Renal cortical epithelial cell (primary cell): ENCODE measurements at regions not wholly inside any gene's neighbourhood (a gene's known extent, or its start where the extent isn't known, plus 50 kb on each side); places are given as distances from the start of the nearest gene placed in this dataset.

Experiments
- DNase-seq: peaks from one replicate; pipeline ENCODE4 v3.0.0-alpha.2; 2011; ENCODE audit warnings: low read depth

DNA sequence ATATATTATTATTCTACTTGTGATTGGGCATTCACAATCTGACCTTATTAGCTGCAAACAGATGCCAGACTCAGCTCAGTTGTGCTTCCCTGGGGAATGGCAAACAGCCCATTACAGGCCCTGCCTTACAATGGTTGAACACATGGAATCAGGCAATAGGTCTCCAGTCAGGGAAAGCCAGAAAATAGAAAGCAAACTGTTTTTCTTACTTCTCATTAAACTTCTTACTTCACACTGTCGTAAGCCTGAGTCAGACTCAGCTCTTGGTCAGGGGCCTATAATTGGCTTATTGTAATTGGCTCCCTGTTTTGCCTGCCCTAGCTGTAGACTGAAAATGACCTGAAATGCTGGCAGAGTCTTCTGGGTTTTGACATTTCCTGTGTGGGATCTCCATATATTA, 77.0 kb upstream of the CA10 start:
- DNase-seq: peak; percentile 44

DNA sequence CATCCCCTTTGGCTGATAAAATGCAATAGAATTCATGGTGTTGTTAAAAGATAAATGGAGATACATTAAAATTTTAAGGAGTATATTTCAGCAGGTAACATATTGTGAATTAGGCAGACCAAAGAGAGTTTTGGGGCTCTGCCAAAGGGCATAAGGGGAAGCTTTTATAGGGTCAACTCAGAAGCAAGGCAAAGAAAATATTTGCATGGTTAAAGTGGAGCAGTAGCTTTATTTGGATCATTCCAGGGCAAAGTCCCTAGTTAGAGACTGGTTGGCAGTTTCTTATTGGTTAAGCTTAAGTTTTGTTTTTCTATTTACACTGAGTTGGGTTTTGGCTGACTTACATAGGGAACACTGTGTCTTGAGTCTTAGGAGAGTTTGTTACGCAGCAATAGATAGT, 75.1 kb upstream of the CA10 start:
- no peak for DNase-seq

DNA sequence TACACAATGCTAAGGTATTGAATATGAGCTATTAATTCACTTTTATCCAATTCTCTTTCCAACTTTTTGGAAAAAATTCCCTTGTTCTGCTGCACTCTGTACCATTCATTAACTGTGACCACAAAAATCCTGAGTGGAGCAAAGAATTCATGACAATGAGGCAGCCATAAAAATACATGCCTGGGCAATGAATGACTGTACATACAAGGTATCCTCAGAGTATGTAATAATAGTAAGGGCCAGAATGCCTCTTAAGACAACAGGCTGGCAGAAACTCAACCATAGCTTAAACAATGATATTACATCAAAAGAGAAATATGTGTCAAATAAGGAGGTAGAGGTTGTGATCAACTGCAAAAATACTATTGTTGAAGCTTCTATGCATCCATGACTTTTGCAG, 74.7 kb upstream of the CA10 start:
- peak; percentile 19 for DNase-seq

DNA sequence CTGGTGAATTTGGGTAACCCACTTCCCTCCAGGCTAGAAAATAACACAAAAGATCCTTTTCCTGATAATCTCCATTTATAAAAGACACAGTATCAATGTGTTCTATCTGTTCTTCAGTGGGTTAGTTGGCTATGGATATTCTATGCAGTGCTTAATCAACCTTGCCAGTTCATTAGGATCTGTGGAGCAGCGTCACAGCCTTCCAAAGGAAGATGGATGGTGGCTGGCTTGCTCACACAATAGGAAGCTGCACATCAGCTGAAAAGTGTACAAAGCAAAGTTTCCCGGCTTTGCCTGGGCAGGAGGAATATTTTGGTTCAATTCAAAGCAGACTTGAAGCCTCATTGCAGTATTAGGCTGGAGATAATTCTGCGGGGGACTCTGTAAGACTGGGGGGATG, 70.3 kb upstream of the CA10 start:
- no peak for DNase-seq

DNA sequence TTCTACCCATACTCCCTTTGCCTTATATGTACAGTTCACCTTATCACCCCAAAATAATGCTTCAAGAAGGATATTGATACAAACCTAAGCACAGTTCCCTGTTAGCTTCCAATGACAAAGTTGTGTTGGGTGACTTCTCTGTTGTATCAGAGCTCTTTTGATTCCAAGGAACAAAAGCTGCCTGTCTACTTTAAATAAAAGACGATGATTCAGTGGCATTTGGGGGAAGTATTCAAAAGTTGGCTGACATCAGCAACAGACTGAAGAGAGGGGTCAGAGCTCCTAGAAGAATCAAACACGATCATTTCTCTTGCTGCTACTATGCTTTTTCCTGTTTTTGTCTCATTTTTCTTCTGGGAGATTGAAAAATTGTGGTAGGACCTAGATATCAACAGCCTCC, 69.4 kb upstream of the CA10 start:
- DNase-seq: no peak

DNA sequence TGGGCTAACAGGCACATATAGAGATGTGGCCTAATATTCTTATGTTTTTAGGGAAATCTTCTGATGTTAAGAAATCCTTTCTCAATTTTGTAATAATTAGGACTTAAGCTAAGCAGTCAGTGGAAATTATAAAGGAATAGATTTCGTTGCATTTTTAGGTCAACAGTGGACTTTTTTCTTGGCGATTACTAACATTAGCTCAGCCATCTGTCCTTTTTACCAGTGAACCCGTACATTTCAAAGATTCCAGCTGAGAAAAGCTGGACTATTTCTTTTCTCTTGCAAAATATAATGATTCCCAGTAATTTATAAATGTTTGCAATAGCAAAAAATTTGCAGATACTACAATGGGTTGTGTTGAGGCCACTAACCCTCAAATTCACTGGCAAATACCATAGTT, 54.9 kb upstream of the CA10 start:
- DNase-seq: no peak

DNA sequence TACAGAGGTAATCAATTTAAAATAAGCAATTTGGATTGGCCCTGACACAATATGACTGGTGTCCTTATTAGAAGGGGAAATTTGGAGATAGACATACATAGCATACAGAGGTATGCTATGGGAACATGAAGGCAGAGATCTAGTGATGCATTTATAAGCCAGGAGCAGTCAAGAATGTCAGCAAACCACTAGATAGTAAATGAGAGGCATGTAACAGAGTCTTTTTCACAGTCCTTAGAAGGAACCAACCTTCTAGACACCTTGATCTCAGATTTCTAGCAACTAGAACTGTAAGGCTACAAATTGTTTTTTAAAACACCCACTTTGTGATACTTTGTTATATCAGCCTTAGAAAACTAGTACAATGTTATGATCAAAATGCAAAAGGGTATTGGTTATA, 54.3 kb upstream of the CA10 start:
- DNase-seq: no peak

DNA sequence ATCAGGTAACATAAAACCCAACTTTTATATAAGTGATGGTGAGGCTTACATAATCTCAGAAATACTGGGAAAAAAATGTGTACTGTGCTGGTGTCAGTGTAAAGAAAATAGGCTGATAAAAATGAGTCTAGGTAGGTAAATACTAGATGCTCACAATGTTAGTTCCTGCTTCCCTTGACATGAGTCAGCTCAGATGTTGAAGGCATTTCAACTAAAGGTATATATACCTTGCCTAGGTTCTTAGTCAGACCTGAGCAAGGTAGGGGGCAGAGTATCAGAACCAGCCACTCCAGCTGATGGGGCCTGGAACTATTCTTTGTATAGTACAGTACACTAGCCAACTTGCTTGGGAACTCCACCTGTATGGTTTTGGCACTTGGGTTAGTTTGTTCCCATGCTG, 51.0 kb upstream of the CA10 start:
- no peak for DNase-seq
